HuH-7 (cell line): ENCODE measurements at regions not wholly inside any gene's neighbourhood (a gene's known extent, or its start where the extent isn't known, plus 50 kb on each side); places are given as distances from the start of the nearest gene placed in this dataset.

Experiments used
- DNase-seq: peaks from one replicate; pipeline ENCODE4 v3.0.0; 2011; ENCODE audit warnings: low spot score

DNA sequence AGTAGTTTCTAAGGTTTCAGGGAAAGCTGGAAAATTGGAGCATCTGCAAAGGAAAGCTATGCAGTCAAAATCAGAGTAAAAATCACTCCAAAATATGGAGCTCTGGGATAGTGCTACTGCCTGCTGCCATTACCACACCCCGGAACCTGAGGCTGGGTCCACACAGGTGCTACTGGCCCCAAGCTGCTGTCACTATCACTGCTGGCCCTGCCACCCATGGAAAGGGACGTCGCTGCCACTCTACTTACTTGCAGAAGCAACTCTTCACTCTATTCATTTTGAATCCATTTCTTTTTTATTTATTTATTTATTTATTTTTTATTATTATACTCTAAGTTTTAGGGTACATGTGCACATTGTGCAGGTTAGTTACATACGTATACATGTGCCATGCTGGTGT lies 60.3 kb upstream of the RGS18 start:
- DNase-seq, result no peak

DNA sequence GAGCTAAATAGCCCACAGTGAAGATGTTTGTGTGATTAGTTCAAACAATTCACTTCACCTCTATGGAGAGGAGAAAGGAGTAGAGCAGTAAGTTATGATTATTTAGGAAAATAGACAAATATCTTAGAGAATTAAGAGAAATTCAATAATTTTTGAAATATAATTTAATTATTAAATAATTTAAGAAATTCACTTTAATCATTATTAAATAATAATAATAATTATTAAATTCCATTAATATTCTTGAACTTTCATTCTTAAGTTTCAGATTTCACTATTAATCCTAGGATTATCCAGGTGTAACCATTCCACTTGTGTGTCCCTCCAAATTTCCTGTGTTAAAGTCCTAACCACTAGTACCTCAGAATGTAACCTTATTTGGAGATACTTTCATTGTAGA lies 58.9 kb upstream of the RGS18 start:
- no peak for DNase-seq

DNA sequence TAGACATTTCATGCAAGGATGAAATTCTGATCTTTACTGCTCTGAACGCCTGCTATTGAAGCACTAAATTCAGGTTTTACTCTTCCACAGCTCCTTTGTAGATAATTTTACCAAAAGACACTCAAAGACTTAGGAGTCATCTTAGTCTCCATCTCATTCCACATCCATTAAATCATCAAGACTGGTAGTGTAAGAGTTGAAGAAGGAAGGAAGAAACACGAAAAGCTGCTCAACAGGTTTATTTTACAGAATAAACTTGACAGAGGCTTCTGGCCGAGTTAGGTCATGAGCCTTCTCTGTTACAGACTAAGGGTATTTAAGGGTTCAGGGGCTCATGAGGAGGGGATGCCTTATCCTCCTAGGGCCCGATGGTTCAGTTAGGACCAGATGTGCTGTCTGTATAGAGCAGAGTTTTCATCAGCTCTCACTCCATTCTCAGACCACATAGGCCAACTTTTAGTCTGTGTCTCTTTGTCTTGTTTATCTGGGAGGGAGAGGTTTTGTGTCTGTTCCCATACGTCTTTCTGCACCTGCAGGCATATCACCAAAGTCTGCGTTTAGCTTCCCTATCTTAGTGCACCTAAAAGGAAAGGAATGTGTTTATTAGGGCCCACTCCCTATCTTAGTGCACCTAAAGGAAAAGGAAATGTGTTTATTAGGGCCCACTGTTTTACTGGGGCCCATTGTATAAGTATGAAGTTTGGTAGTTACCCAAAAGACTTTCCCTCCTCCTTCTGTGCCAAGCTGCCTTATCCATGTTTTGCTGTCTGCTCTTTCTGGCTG lies 57.4 kb upstream of the RGS18 start:
- no peak for DNase-seq

DNA sequence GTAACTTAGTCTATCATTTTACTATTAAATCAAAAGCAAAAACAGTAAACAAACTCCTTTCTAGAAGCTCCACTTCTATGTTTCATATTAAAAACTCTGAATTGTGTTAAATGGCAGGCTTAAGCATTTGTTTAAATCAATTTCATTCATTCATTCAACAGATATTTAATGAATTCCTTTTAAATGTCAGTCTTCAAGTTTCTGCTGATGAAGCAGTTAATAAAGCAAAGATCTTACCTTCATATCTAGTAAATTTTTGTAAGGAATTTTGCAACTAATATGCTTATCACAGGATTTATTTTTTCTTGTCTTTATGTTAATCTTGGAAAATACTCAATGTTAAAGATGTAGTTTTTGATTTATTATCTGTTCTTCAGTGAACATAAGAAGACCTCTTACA lies 54.1 kb upstream of the RGS18 start:
- no peak for DNase-seq

DNA sequence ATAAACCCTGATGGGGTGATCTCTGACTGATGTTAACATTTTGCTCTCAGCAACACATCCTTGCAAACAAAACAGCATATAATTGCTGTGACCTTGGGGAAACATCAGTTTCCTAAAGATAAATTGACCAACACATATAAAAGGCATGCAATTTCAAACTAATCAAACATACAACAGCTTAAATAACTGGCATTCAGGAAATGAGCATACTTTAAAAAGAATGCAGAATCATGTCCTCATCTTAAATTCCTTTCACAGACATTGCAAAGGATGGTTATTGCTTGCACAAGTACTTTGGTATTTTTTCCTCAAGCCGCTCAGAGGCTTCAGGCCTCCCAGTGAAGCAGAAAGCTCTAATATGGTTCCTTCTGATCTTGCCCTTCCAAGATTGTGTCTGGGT lies 53.4 kb upstream of the RGS18 start:
- DNase-seq, result no peak

DNA sequence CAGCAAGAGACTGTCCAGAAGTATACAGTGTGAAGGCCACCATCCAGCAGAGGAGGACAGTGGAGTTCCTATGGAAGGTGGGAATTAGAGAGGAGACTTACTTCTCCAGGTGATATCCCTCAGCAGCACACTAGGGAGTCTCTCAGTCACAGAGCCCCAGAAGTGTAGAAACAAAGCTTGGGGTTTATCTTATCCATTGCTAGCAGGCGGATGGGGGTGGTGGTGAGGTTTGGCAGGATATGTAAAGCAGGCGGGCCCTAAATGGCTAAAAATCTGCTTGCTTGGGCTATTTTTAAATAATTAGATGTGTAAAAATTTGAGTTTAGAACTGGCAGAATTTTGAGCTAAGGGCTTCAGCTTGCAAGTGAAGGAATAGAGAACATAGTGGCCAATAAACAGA lies 50.1 kb upstream of the RGS18 start:
- DNase-seq, result no peak
